ENCODE measurements at regions not wholly inside any gene's neighbourhood (a gene's known extent, or its start where the extent isn't known, plus 50 kb on each side); places are given as distances from the start of the nearest gene placed in this dataset.

DNA sequence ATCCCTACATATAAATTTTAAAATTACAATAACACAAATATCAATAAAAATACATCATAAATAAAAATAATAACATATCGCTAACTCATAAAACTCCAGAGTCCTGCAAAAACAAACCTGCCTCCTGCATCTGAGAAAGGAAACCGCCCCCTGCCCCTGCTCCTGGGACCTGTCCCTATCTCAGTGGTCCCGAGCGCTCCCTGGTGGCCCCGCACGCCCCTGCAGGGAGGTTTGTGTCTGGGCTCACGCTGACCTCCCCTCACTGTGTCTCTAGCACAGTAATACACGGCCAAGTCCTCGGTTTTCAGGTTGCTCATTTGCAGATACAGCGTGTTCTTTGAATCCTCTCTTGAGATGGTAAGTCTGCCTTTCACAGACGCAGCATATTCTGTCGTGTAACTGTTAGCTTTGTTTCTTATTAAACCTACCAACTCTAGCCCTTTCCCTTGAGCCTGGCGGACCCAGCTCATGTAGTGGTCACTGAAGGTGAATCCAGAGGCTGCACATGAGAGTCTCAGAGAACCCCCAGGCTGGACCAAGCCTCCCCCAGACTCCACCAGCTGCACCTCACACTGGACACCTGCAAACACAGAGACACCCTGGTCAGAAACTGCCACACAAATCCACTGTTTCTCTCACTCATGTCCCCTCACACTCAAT, 554.1 kb downstream of the GOLGA6L6 start:
- TF ChIP-seq, protein P1, sequence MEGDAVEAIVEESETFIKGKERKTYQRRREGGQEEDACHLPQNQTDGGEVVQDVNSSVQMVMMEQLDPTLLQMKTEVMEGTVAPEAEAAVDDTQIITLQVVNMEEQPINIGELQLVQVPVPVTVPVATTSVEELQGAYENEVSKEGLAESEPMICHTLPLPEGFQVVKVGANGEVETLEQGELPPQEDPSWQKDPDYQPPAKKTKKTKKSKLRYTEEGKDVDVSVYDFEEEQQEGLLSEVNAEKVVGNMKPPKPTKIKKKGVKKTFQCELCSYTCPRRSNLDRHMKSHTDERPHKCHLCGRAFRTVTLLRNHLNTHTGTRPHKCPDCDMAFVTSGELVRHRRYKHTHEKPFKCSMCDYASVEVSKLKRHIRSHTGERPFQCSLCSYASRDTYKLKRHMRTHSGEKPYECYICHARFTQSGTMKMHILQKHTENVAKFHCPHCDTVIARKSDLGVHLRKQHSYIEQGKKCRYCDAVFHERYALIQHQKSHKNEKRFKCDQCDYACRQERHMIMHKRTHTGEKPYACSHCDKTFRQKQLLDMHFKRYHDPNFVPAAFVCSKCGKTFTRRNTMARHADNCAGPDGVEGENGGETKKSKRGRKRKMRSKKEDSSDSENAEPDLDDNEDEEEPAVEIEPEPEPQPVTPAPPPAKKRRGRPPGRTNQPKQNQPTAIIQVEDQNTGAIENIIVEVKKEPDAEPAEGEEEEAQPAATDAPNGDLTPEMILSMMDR (IDR thresholded peaks at IDR 0.05), result no peak
- no peak for TF ChIP-seq POLR2A (IDR thresholded peaks at IDR 0.05)
- no peak for TF ChIP-seq POLR2AphosphoS5 (IDR thresholded peaks at IDR 0.05)
